ENCODE measurements at regions not wholly inside any gene's neighbourhood (a gene's known extent, or its start where the extent isn't known, plus 50 kb on each side); places are given as distances from the start of the nearest gene placed in this dataset.
"Not testable (repeated sequence)": the region's sequence is repeated elsewhere in the genome, so short reads cannot be mapped to it uniquely, and the experiment has no call there.

DNA sequence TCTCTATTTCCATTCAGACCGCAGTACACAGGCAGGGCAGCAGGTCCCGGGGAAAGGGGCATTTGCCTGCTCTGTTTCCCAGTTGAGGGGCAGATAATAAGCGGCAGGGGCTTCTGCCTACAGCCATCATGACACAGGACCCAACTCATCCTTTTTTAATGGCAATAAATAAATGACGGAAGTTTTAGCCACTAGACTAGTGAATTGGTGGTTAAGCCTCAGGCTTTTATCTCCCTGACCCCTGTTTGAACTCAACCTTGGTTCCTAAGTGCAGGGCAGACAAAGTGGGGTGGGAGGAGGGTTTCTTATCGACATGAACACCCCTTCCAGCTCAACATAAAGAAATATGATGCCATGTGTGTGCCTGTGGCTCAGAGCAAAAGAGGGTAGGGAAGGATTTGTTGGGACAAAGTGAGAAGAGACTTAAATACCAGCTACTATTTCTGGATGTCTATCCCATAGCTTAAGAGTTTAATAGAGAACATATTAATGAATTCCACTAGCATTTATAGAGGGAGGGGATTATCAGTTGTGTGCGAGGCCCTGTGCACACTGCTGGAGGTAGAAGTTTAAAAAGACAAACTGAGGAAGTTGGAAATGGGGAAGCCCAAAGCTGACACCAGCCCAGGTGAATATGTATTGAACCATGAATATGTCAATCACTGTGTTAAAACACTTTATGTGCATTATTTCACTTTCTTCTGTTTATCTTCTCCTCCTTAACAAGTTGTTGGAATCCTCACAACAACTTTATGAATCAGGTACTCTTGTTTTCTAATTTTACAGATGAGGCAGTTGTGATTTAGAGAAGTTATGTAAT is 939.4 kb downstream of the MCTP2 start:
- DNase-seq: no peak

DNA sequence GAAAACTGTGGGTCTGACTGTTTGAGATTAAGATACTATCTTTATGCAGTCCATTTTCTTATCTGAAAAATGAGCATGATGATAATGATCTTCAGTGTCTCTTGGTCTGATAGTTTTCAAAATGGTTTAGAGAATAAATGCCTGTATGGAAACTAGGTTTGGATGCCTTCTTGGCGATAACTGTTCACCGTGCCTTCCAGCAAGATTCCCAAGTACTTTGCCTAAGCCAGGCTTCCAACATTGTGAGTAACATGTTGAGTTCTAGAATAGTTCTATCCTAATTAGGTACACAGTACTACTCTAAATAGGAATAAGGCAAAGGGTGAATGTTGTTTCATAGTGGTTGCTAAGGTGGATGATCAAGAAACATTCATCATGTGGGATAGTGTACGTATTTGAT is 940.2 kb downstream of the MCTP2 start:
- DNase-seq: no peak

DNA sequence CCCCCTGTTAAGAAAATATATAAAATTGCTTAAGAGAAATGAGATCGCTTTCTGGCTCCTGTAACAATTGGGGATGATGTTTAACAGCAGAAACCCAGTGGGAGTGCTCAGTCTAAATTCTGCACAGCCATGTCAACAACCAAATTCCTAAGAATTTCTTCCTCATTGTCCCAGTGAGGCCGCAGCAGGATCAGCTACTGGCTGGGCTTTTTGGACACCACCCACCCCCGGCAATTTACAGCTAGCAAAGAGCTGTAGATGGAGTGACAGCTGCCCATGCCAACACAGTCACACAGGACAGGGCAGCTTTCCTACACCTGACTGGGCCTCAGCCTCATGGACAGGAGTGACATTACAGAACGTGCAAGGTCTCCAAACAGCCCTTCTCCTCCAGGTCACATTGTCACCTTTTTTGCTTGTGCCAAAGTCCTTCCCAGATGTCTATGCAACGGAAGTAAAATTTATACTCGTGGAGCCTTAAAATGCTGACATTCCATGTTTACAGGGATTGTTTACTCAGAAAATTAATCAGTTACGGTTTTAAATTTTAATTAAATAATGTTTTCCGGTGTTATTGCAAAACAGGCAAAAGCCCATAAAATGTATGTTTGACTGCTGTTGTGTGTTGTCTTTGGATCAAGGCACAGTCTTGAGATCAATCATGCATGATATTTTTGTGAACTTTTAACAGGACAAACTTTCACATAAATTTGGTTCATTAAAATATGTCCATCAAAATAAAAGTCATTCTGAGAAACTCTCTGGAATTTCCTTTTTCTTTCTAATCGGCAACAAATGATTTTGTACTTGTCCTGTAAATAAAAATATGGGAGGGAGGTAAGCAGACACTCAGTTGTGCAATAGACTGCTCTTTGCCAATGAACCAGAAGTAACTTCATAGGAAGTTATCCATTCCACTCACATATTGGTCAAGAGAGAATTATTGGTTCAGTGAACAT is 943.2 kb downstream of the MCTP2 start:
- no peak for DNase-seq

DNA sequence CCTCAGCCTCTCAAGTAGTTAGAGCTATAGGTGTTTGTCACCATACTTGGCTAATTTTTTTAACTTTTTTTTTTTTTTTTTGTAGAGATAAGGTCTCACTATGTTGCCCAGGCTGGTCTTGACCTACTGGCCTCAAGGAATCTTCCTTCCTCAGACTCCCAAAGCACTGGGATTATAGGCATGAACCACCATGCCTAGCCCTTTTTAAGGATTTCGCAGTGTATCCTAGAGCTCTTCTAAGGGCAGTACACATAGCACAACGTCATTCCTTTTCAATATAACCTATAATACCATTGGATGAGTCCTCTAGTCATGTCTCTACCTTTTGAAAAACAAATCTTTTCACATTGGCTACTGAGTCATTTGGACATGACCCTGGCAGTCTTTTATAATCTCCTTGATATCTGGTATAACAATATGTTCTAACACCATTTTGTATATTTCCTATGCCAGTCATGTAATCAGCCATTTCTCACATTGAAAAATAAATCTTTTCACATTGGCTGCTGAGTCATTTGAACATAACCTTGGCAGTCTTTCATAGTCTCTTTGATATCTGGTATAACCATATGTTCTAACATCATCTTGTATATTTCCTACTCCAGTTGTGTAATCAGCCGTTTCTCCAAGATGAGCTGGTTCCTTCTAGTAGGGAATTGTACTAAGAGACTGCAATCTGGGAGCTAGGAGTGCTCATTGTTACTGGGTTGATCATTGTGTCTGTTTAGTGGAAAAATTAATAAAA is 944.7 kb downstream of the MCTP2 start:
- DNase-seq: no peak

DNA sequence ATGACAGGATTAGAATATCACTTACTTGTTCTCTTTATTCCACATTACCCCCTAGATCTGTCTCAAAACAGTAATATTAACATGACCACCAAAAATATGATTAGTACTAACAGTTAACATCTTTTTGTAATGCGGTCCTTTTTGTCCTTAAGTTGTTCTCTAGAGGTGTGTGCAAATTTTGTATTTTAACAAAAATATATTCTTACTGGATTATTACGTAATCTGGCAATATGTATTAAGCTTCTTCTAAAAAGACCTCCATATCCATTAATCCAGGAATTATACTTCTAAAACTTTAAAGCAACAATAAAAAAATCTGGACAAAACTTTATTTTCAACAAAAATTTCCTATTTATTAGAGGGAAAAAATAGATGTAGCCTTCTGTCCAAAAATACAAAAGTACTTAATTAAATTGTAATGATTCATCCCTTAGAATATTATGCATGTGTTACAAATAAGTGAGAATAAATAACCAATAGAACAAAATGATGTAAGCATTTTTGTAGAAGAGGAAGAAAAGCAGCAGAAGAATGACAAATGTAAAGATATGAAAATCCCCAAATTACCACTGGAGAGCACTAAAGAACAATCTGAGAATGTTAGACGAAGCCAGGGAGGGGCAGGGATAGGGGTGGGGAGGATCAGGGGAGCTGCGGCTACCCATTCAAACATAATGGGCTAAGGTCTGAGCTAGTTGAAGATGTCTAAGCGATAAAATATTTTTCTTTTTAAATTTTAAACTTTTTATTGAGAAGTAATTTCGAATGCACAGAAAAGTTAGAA is 945.6 kb downstream of the MCTP2 start:
- no peak for DNase-seq

- DNase-seq: no peak
Observed at GRCh38 chr15:95180530-95180929, 949.2 kb downstream of the MCTP2 start.

- DNase-seq: no peak
Observed at GRCh38 chr15:95182091-95182490, 950.7 kb downstream of the MCTP2 start.

- DNase-seq: no peak
Observed at GRCh38 chr15:95192923-95193322, 961.6 kb downstream of the MCTP2 start.

DNA sequence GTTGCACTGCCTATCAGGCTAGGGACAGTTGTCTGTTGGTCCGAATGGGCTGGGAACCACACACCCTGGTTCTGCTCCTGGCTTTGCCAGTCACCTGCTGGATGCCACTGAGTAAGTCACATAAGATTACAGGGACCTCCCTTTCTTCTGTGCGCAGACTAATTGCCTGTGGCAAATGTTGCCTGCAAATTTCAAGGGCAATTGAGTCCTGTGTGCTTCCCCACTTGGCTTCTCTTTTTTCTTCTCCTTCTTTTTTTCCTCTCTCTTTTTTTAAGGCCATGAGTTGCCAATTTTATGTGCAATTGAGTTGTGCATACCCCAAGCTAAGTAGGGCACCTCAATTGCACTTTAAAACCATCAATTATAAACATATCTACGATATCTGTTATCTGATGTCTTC is 963.4 kb downstream of the MCTP2 start:
- no peak for DNase-seq

DNA sequence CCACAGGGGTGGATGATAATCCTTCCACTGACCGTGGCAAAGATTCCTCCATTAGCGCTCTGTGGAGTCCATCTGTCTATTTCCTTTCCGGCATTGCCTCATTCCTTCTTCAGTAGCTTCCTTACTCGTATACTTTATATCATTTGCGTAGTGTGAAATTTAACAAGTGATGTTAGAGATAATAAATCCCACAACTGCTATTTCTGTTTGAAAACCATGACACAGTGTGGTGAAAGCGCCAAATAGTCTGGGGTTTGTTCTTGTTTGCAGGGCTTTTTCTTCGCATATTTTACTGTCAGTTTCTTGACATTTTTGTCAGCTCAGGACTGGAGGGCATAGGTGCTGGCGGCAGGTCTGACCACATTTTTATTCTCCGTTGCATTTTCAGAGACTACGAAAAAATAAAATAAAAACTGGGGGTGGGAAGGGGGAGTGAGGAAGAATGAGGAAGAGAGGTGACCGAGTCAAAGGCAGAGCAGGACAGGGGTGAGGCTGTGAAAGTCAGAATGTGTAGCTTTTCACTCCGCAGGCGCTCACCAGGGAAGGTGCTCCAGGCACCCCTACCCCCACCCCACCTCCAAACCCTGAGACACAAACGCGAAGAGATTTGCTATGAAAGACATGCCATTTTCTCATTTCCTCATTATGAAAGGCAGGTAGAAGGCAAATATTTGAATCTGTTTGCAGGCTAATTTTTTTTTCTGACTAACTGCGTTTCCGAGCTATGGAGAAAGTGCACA is 965.0 kb downstream of the MCTP2 start:
- DNase-seq: no peak

- DNase-seq: no peak
Observed at GRCh38 chr15:95202569-95203349, 971.4 kb downstream of the MCTP2 start.

- DNase-seq: no peak
Observed at GRCh38 chr15:95205077-95205476, 973.7 kb downstream of the MCTP2 start.

GRCh38 chr15:95205830-95206229 is 974.5 kb downstream of the MCTP2 start:
- not testable (repeated sequence) for DNase-seq

DNA sequence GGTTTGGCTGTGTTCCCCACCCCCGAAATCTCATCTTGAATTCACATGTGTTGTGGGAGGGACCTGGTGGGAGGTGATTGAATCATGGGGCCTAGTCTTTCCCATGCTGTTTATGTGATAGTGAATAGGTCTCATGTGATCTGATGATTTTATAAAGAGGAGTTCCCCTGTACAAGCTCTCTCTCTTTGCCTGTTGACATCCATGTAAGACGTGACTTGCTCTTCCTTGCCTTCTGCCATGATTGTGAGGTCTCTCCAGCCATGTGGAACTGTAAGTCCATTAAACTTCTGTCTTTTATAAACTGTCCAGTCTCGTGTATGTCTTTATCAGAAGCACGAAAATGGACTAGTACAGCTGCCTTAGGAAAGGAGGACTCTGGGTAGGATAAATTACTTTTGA is 976.7 kb downstream of the MCTP2 start:
- no peak for DNase-seq

- DNase-seq: no peak
Observed at GRCh38 chr15:95208988-95209387, 977.6 kb downstream of the MCTP2 start.

GRCh38 chr15:95210436-95210981 is 979.1 kb downstream of the MCTP2 start:
- no peak for DNase-seq

DNA sequence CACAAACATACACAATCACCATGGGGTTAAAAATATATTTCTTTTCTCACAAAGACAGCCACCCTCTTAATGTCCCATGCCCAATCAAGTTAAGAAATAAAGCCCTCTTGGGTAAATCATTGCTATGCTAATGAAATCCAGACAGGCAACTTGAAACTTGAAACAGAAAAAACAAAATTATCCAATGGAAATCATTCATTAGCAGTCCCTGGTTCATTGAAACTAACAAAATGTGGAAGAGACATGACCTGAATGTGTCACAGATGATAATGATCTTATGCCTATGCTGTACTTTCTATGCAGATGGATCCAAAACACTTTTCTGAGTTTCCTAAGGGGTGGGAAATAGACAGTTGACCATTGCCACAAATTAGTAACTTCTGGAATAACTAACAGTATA is 983.7 kb downstream of the MCTP2 start:
- DNase-seq: no peak

DNA sequence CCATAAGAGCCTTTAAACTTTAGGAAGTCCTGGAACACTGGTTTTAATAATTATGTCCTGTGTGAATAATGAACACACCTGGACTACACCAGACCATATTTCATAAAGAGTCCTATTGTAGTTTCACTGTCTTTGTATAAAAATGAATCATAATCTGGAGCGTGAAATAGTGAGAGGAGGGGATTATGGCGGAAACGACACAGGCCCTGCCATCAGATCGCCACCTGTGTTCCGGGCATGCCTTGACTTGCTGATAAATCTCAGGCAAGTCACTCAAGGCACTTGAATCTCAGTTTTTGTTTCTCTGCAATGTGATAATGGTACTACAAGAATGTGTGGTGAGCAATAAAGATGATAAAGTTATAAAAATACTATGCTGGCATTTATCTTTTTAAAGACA is 995.5 kb downstream of the MCTP2 start:
- no peak for DNase-seq

DNA sequence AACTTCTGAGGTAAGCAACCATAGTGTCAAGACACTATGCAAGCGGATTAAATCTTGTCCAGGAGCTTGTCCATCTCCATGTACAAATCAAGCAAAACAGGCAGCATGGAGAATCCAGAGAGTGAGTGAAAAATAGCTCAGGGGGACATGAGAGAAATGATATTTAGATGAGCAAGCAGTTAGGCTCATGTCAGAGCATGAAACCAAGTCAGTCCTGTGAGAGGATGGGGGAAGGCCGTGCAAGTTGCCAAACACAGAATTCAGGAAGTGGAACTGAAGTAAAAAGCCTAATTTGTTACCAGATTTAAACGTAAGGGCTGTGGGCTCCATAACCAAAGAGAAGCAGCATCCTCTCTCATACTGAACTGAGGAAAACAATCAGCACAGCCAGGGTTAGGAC is 995.9 kb downstream of the MCTP2 start:
- no peak for DNase-seq
